CD4-positive, alpha-beta T cell (primary cell): ENCODE measurements at regions not wholly inside any gene's neighbourhood (a gene's known extent, or its start where the extent isn't known, plus 50 kb on each side); places are given as distances from the start of the nearest gene placed in this dataset.
A peak's percentile ranks its signal among the peaks of the same experiment; 100 is the strongest.

Experiments used
- ATAC-seq: fragments of 200-7000 bp; cut with Tn5 transposase; one replicate; pipeline ENCODE4 v1.10.0; 2022; ENCODE audit warnings: mild to moderate bottlenecking; ENCODE audit not compliant: poor library complexity
- CTCF ChIA-PET: fragments of 350-600 bp; sonication (Branson Sonifier 250); formaldehyde crosslinking; loops from one replicate; lab custom pipeline; 2021; ENCODE audit warnings: antibody characterized with exemption, inconsistent platforms; lab: Charles Lee
- POLR2A ChIA-PET: fragments of 350-600 bp; sonication (Branson Sonifier 250); formaldehyde crosslinking; loops from one replicate; lab custom pipeline; 2021; ENCODE audit warnings: antibody characterized with exemption, inconsistent platforms; lab: Charles Lee
- DNase-seq, 14 experiments: peaks; one replicate each; pipeline ENCODE4 v3.0.0-alpha.2; 2013 to 2020; ENCODE audit warnings: mixed read lengths in 2 of 14
- H3K27ac ChIP-seq, 2 donors: one replicate each; pipeline versions ENCODE4 v1.5.1 to v1.7.0; 2013; ENCODE audit warnings: low read length in 2 of 2, low read depth in 1 of 2, mild to moderate bottlenecking in 1 of 2
- H3K27me3 ChIP-seq, 2 experiments: 1 replicate in 1 of 2; 2 replicates in 1 of 2; pipeline versions ENCODE4 v1.6.1 to v1.7.0; 2013; ENCODE audit warnings: low read length in 2 of 2, control low read depth in 1 of 2, mild to moderate bottlenecking in 1 of 2, moderate library complexity in 1 of 2; ENCODE audit not compliant: insufficient read depth in 2 of 2, control insufficient read depth in 1 of 2
- H3K36me3 ChIP-seq: one replicate; pipeline ENCODE4 v1.6.1; 2013; ENCODE audit warnings: low read length, control low read depth; ENCODE audit not compliant: insufficient read depth
- H3K4me1 ChIP-seq: one replicate; pipeline ENCODE4 v1.6.1; 2013; ENCODE audit warnings: low read length, control low read depth; ENCODE audit not compliant: insufficient read depth
- H3K4me3 ChIP-seq: one replicate; pipeline ENCODE4 v1.5.1; 2013; ENCODE audit warnings: mild to moderate bottlenecking, low read length, moderate library complexity
- H3K9me3 ChIP-seq, 2 experiments: 1 replicate in 1 of 2; 2 replicates in 1 of 2; pipeline versions ENCODE4 v1.6.1 to v1.7.0; 2013; ENCODE audit warnings: low read length in 2 of 2, mild to moderate bottlenecking in 2 of 2, control low read depth in 1 of 2, moderate library complexity in 1 of 2; ENCODE audit not compliant: control insufficient read depth in 1 of 2, insufficient read depth in 1 of 2
- H3K27ac Mint-ChIP-seq: one replicate; pipeline ENCODE4 v1.8.0; 2020; ENCODE audit warnings: mixed read lengths
- H3K27me3 Mint-ChIP-seq: one replicate; pipeline ENCODE4 v1.8.0; 2021; ENCODE audit warnings: mixed read lengths
- H3K36me3 Mint-ChIP-seq: one replicate; pipeline ENCODE4 v1.8.0; 2021; ENCODE audit warnings: low read depth, mixed read lengths
- H3K4me1 Mint-ChIP-seq: one replicate; pipeline ENCODE4 v1.8.0; 2021; ENCODE audit warnings: low read depth, mixed read lengths
- H3K4me3 Mint-ChIP-seq: one replicate; pipeline ENCODE4 v1.8.0; 2020; ENCODE audit warnings: mild to moderate bottlenecking, mixed read lengths
- H3K9me3 Mint-ChIP-seq: one replicate; pipeline ENCODE4 v1.8.0; 2020; ENCODE audit warnings: mixed read lengths
- CTCF ChIP-seq: fragments of 200-600 bp; IDR thresholded peaks from one replicate; pipeline ENCODE4 v1.8.0; 2022; ENCODE audit warnings: antibody characterized with exemption, mild to moderate bottlenecking
- intact Hi-C, 2 experiments: fragments of 100-400 bp; cut with DNase I in 1 of 2; cut with micrococcal nuclease in 1 of 2; formaldehyde crosslinking; loops; one replicate each; pipeline versions ENCODE4 v1.15.1 to v1.9.0; 2023 to 2025; cut with DNase I, micrococcal nuclease

- Histone ChIP-seq H3K4me3 (no peak overlapping the region), H3K9me3 (no peaks in the 10 kb centered on the region), H3K36me3 (no peaks in the 10 kb centered on the region), H3K27ac (no peak overlapping the region), H3K4me1 (no peaks in the 10 kb centered on the region), H3K27me3 (no peaks in the 10 kb centered on the region)
- Mint-ChIP-seq H3K27ac (no peak overlapping the region), H3K4me1 (no peaks in the 10 kb centered on the region), H3K4me3 (no peak overlapping the region), H3K36me3 (no peaks in the 10 kb centered on the region), H3K9me3 (no peaks in the 10 kb centered on the region), H3K27me3 (peaks cover 58% of the 10 kb centered on the region)
- CTCF ChIA-PET, result no interaction called here
- no peak for ATAC-seq
- POLR2A ChIA-PET, result no interaction called here
- TF ChIP-seq CTCF, result no peak
- DNase-seq, result no peak
- intact Hi-C loops, result no loop called here
These were observed 134.4 kb upstream of the CPEB2 start for GRCh38 chr4:14867847-14868246.

DNA sequence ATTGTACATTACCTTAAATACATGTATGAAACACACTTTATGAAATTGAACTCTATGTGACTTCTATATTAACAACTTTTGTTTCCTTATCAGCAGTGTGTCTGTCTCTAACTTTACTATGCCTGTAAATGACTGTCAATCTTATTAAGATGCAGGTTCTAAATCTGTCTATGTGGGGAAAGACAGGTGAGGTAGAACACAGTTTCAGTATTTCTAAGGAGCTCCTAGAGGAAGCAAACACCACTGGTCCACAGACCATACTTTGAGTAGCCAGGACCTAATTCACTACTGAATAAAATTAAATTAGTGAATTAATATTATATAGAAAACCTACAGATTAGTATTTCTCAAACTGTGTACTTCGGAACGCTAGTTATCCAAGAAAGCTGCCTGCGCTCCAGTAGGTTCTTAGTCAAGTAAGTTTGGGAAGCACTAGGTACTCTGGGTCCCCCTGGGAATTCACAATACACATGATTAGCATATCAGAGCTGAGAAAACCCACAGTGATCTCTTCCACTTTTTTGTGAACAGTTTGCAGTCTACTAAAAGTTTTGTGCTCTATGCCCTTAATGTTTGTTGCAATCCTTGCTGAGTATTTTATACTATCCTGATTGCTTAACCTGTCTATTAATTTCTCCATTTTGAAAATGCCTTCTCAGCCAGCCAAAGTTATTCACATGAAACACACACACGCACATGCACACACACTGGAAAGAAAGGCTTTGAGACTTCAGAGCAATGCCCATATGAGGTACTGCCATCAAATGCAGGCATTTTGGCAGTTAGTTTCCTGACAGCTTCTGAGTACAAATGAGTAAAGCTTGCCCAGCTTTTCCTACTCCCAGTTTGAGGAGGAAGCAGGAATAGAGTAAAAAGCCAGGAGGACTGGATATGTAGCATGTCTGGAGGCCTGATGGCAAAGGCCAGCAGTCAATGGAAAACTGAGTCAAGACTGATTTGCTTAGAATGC, 133.6 kb upstream of the CPEB2 start:
- Histone ChIP-seq H3K9me3 (no peaks in the 10 kb centered on the region), H3K36me3 (no peaks in the 10 kb centered on the region), H3K27me3 (no peaks in the 10 kb centered on the region), H3K4me3 (no peak overlapping the region), H3K27ac (no peak overlapping the region), H3K4me1 (no peaks in the 10 kb centered on the region)
- no peak overlapping the region for H3K4me3 Mint-ChIP-seq
- no peaks in the 10 kb centered on the region for H3K4me1 Mint-ChIP-seq
- ChIA-PET CTCF (no interaction called here), POLR2A (no interaction called here)
- H3K27me3 Mint-ChIP-seq, result peaks cover 51% of the 10 kb centered on the region
- ATAC-seq, result no peak
- no peak overlapping the region for H3K27ac Mint-ChIP-seq
- intact Hi-C loops, result no loop called here
- DNase-seq, result no peak
- no peak for TF ChIP-seq CTCF
- no peaks in the 10 kb centered on the region for H3K9me3 Mint-ChIP-seq
- no peaks in the 10 kb centered on the region for H3K36me3 Mint-ChIP-seq

DNA sequence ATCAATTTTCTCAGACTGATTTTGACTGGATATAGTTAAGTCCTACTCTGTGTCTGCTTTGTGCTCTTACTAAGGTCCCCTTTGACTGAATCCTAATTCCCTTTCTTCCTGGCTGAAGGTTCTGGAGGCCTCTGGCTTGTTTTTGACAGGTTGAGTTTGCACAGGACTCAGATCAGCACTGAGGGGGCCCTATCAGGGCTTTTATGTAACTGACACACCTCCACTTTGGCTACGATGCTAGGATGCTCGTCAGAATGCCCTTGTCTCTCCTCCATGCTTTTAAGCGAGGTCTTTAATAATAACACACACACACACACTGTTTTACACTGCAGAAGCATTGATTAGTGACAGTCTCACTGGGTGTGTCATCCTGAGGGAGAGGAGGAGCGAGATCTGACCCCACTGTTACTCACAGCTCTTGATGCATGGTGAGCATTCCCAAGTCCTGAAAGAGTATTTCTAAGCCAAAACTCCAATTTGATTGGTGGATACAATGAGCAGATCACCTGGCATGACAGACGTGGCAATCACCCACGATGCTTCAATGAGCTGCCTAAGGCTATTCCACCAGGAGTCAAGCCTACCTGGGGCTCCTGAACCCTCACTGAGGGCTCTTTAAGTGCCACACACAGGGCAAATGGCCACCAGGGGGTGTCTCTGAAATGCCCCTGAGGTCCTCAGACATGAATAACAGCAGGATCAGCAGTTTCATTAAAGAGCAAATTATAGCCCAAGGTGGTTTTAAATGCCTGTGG, 130.4 kb upstream of the CPEB2 start:
- intact Hi-C loops, result loop anchor here (1.0 to 5.0 kb wide), 2 partner anchors 134 to 135 kb away; no protein-coding TSS in a partner anchor

More for the DNA sequence above, 130.4 kb upstream of the CPEB2 start:
- TF ChIP-seq CTCF, result no peak
- no peak overlapping the region for H3K4me3 ChIP-seq
- H3K4me1 Mint-ChIP-seq, result peaks cover 7% of the 10 kb centered on the region
- no peak overlapping the region for H3K27ac Mint-ChIP-seq
- peak in 12 of 14 experiments; percentile 3 to 54 (median 20) for DNase-seq
- peaks cover 34% of the 10 kb centered on the region for H3K27me3 Mint-ChIP-seq
- H3K9me3 ChIP-seq, result no peaks in the 10 kb centered on the region
- H3K4me1 ChIP-seq, result peaks cover 3% of the 10 kb centered on the region
- no peaks in the 10 kb centered on the region for H3K36me3 Mint-ChIP-seq
- no peaks in the 10 kb centered on the region for H3K27me3 ChIP-seq
- ChIA-PET CTCF (no interaction called here), POLR2A (no interaction called here)
- no peaks in the 10 kb centered on the region for H3K36me3 ChIP-seq
- H3K27ac ChIP-seq, result no peak overlapping the region
- no peak for ATAC-seq
- no peak overlapping the region for H3K4me3 Mint-ChIP-seq
- no peaks in the 10 kb centered on the region for H3K9me3 Mint-ChIP-seq
